Ishikawa (cell line): ENCODE measurements at regions not wholly inside any gene's neighbourhood (a gene's known extent, or its start where the extent isn't known, plus 50 kb on each side); places are given as distances from the start of the nearest gene placed in this dataset.

Experiments used
- CEBPB ChIP-seq: IDR thresholded peaks from 2 replicates; pipeline ENCODE4 v1.6.1; 2012
- CREB1 ChIP-seq: IDR thresholded peaks from 2 replicates; pipeline ENCODE4 v1.6.1; 2012; ENCODE audit warnings: low read depth
- EGR1 ChIP-seq: IDR thresholded peaks from 2 replicates; pipeline ENCODE4 v1.6.1; 2012
- EP300 ChIP-seq: IDR thresholded peaks from 2 replicates; pipeline ENCODE4 v1.6.1; 2012; ENCODE audit warnings: borderline replicate concordance
- FOXM1 ChIP-seq: IDR thresholded peaks from 2 replicates; pipeline ENCODE4 v1.6.1; 2012; ENCODE audit warnings: low read depth, borderline replicate concordance
- MAX ChIP-seq: IDR thresholded peaks from 2 replicates; pipeline ENCODE4 v1.6.1; 2012
- NFIC ChIP-seq: IDR thresholded peaks from 2 replicates; pipeline ENCODE4 v1.6.1; 2012
- TAF1 ChIP-seq: IDR thresholded peaks from 2 replicates; pipeline ENCODE4 v1.6.1; 2012; ENCODE audit warnings: low read depth, mild to moderate bottlenecking
- TCF12 ChIP-seq: IDR thresholded peaks from 2 replicates; pipeline ENCODE4 v1.6.1; 2012; ENCODE audit warnings: low read depth
- TEAD4 ChIP-seq: IDR thresholded peaks from 2 replicates; pipeline ENCODE4 v1.6.1; 2012
- YY1 ChIP-seq: IDR thresholded peaks from 2 replicates; pipeline ENCODE4 v1.6.1; 2012; ENCODE audit warnings: low read depth
- ZBTB7A ChIP-seq: IDR thresholded peaks from 2 replicates; pipeline ENCODE4 v1.6.1; 2012; ENCODE audit warnings: low read depth

GRCh38 chr6:134729561-134729960 lies 220.3 kb downstream of the ALDH8A1 start:
- TF ChIP-seq CEBPB = no peak
- no peak for TF ChIP-seq MAX
- TF ChIP-seq TEAD4 = no peak
- no peak for TF ChIP-seq YY1
- TF ChIP-seq TCF12 = no peak
- no peak for TF ChIP-seq EP300
- TF ChIP-seq EGR1 = no peak
- no peak for TF ChIP-seq NFIC
- no peak for TF ChIP-seq CREB1
- TF ChIP-seq TAF1 = no peak
- no peak for TF ChIP-seq ZBTB7A
- TF ChIP-seq FOXM1 = no peak
